ENCODE measurements at regions not wholly inside any gene's neighbourhood (a gene's known extent, or its start where the extent isn't known, plus 50 kb on each side); places are given as distances from the start of the nearest gene placed in this dataset.

- no peak for TF ChIP-seq TCF4 (CRISPR knock-in tag; IDR thresholded peaks at IDR 0.05; ENCODE audit: borderline replicate concordance)
- TF ChIP-seq ZFP30 (CRISPR knock-in tag; IDR thresholded peaks at IDR 0.05): no peak
- TF ChIP-seq, protein P1, sequence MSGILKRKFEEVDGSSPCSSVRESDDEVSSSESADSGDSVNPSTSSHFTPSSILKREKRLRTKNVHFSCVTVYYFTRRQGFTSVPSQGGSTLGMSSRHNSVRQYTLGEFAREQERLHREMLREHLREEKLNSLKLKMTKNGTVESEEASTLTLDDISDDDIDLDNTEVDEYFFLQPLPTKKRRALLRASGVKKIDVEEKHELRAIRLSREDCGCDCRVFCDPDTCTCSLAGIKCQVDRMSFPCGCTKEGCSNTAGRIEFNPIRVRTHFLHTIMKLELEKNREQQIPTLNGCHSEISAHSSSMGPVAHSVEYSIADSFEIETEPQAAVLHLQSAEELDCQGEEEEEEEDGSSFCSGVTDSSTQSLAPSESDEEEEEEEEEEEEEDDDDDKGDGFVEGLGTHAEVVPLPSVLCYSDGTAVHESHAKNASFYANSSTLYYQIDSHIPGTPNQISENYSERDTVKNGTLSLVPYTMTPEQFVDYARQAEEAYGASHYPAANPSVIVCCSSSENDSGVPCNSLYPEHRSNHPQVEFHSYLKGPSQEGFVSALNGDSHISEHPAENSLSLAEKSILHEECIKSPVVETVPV (CRISPR knock-in tag; IDR thresholded peaks at IDR 0.05): no peak
- no peak for TF ChIP-seq ARNTL (CRISPR knock-in tag; IDR thresholded peaks at IDR 0.05; ENCODE audit: borderline replicate concordance, low read depth)
- no peak for TF ChIP-seq POU6F1 (CRISPR knock-in tag; IDR thresholded peaks at IDR 0.05; ENCODE audit: borderline replicate concordance, low read depth)
- no peak for TF ChIP-seq PATZ1 (CRISPR knock-in tag; IDR thresholded peaks at IDR 0.05; ENCODE audit: borderline replicate concordance)
- TF ChIP-seq, protein P2, sequence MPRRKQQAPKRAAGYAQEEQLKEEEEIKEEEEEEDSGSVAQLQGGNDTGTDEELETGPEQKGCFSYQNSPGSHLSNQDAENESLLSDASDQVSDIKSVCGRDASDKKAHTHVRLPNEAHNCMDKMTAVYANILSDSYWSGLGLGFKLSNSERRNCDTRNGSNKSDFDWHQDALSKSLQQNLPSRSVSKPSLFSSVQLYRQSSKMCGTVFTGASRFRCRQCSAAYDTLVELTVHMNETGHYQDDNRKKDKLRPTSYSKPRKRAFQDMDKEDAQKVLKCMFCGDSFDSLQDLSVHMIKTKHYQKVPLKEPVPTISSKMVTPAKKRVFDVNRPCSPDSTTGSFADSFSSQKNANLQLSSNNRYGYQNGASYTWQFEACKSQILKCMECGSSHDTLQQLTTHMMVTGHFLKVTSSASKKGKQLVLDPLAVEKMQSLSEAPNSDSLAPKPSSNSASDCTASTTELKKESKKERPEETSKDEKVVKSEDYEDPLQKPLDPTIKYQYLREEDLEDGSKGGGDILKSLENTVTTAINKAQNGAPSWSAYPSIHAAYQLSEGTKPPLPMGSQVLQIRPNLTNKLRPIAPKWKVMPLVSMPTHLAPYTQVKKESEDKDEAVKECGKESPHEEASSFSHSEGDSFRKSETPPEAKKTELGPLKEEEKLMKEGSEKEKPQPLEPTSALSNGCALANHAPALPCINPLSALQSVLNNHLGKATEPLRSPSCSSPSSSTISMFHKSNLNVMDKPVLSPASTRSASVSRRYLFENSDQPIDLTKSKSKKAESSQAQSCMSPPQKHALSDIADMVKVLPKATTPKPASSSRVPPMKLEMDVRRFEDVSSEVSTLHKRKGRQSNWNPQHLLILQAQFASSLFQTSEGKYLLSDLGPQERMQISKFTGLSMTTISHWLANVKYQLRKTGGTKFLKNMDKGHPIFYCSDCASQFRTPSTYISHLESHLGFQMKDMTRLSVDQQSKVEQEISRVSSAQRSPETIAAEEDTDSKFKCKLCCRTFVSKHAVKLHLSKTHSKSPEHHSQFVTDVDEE (CRISPR knock-in tag; IDR thresholded peaks at IDR 0.05): no peak
- TF ChIP-seq GLIS3 (CRISPR knock-in tag; IDR thresholded peaks at IDR 0.05): no peak
- no peak for TF ChIP-seq SNAI2 (CRISPR knock-in tag; IDR thresholded peaks at IDR 0.05)
- TF ChIP-seq ZFP3 (CRISPR knock-in tag; IDR thresholded peaks at IDR 0.05): no peak
- ATAC-seq: no peak
Measured at GRCh38 chr2:64323197-64323596, 130.8 kb upstream of the LGALSL start.

- no peak for ATAC-seq
- no peak for TF ChIP-seq GLIS3 (CRISPR knock-in tag; IDR thresholded peaks at IDR 0.05)
- TF ChIP-seq CSDC2 (CRISPR knock-in tag; IDR thresholded peaks at IDR 0.05): no peak
- no peak for TF ChIP-seq PPARA (CRISPR knock-in tag; IDR thresholded peaks at IDR 0.05; ENCODE audit: borderline replicate concordance)
- TF ChIP-seq ZNF70 (CRISPR knock-in tag; IDR thresholded peaks at IDR 0.05): no peak
- no peak for TF ChIP-seq ZNF8 (CRISPR knock-in tag; IDR thresholded peaks at IDR 0.05)
- TF ChIP-seq ISL1 (CRISPR knock-in tag; IDR thresholded peaks at IDR 0.05): no peak
- TF ChIP-seq ZC3H10 (CRISPR knock-in tag; IDR thresholded peaks at IDR 0.05): no peak
- no peak for TF ChIP-seq POU6F1 (CRISPR knock-in tag; IDR thresholded peaks at IDR 0.05; ENCODE audit: borderline replicate concordance, low read depth)
- TF ChIP-seq TCF4 (CRISPR knock-in tag; IDR thresholded peaks at IDR 0.05; ENCODE audit: borderline replicate concordance): no peak
- no peak for TF ChIP-seq TOX (CRISPR knock-in tag; IDR thresholded peaks at IDR 0.05; ENCODE audit: borderline replicate concordance)
Measured at GRCh38 chr2:64324746-64325410, 129.1 kb upstream of the LGALSL start.

DNA sequence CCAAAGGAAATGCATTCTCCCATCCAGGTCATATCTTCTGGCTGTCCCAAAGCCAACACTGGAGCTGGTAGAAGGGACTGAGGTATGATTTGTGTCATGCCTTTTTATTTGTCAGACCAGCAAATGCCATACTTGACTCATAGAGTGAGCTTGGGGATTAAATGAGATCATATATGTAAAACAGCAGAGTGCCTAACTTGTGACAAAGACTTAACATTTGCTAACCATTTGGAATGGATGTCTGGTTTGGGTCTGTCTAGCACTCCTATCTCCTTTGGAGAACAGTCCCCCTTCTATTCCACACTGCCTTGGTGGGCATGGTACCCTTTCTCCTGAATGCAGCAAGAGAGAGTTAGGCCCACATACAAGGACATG lies 128.5 kb upstream of the LGALSL start:
- no peak for ATAC-seq
- no peak for TF ChIP-seq PATZ1 (CRISPR knock-in tag; IDR thresholded peaks at IDR 0.05; ENCODE audit: borderline replicate concordance)
- no peak for TF ChIP-seq ZFP3 (CRISPR knock-in tag; IDR thresholded peaks at IDR 0.05)
- TF ChIP-seq ZNF8 (CRISPR knock-in tag; IDR thresholded peaks at IDR 0.05): no peak
- TF ChIP-seq ESRRG (CRISPR knock-in tag; IDR thresholded peaks at IDR 0.05): no peak
- TF ChIP-seq ZC3H10 (CRISPR knock-in tag; IDR thresholded peaks at IDR 0.05): no peak
- TF ChIP-seq POU6F1 (CRISPR knock-in tag; IDR thresholded peaks at IDR 0.05; ENCODE audit: borderline replicate concordance, low read depth): no peak
- TF ChIP-seq OSR1 (CRISPR knock-in tag; IDR thresholded peaks at IDR 0.05): no peak
- TF ChIP-seq ZFP30 (CRISPR knock-in tag; IDR thresholded peaks at IDR 0.05): no peak
- no peak for TF ChIP-seq ZNF70 (CRISPR knock-in tag; IDR thresholded peaks at IDR 0.05)
- TF ChIP-seq, protein P2 (CRISPR knock-in tag; IDR thresholded peaks at IDR 0.05): no peak
- TF ChIP-seq TOX (CRISPR knock-in tag; IDR thresholded peaks at IDR 0.05; ENCODE audit: borderline replicate concordance): no peak

Measured in SK-N-SH treated with all-trans-retinoic acid at 6 μM for 48 hours (cell line).